Pancreas (tissue), 10 donors: ENCODE measurements at regions not wholly inside any gene's neighbourhood (a gene's known extent, or its start where the extent isn't known, plus 50 kb on each side); places are given as distances from the start of the nearest gene placed in this dataset.

Experiments used
- ATAC-seq, 4 donors: fragments of 200-7000 bp; cut with Tn5 transposase; one replicate each; pipeline versions ENCODE4 v1.8.0 to v1.9.1; 2020; ENCODE audit warnings: mild to moderate bottlenecking in 4 of 4, moderate library complexity in 4 of 4
- DNase-seq, 6 donors: peaks; one replicate each; pipeline ENCODE4 v3.0.0-alpha.2; 2020
- FAIRE-seq: peaks from 2 replicates; lab custom pipeline; 2012; peaks lifted over from hg19 to GRCh38; lab: Jason Lieb, UNC
- H3K27ac ChIP-seq, 4 donors: fragments of 200-600 bp; sonication (generic); 1 replicate in 3 of 4; 2 replicates in 1 of 4; pipeline versions ENCODE4 v1.5.0 to v1.8.0; 2020
- H3K27me3 ChIP-seq, 4 donors: fragments of 200-600 bp; one replicate each; pipeline ENCODE4 v1.8.0; 2021
- H3K36me3 ChIP-seq, 3 donors: fragments of 200-600 bp; sonication (generic) in 1 of 3; one replicate each; pipeline versions ENCODE4 v1.5.0 to v1.8.0; 2020 to 2021
- H3K4me1 ChIP-seq, 3 donors: fragments of 200-600 bp; one replicate each; pipeline ENCODE4 v1.8.0; 2021
- H3K4me3 ChIP-seq, 4 donors: fragments of 200-600 bp; sonication (generic) in 2 of 4; one replicate each; pipeline versions ENCODE4 v1.5.0 to v1.8.0; 2020 to 2021
- H3K9me3 ChIP-seq, 4 donors: fragments of 200-600 bp; one replicate each; pipeline ENCODE4 v1.8.0; 2021
- CTCF ChIP-seq, 4 donors: fragments of 200-600 bp; sonication (generic) in 3 of 4; IDR thresholded peaks; one replicate each; pipeline versions ENCODE4 v1.5.0 to v1.8.0; 2021; ENCODE audit warnings: antibody characterized with exemption in 4 of 4
- WGBS, 2 donors: extraction: QIAGEN DNeasy Blood & Tissue Kit; methylation state at CpG; one replicate each; pipeline ENCODE4 v1.1.7; 2013; 5-methylcytosine and 5-hydroxymethylcytosine counted together
- intact Hi-C, 3 donors: fragments of 100-400 bp; cut with DNase I; formaldehyde crosslinking; loops; one replicate each; pipeline versions ENCODE4 v1.11.1 to v1.14.2; 2022
- donor health status: healthy with polysubstance abuse.
- donor health status: DM: no; HTN: no; CAD: no; lungs with moderate emphysema.
- donor health status: DM: no; HTN: no; CAD: no.
- donor health status: control.
- donor health status: control.
- donor health status: Bipolar disorder and iron deficiency.
- donor health status: DM: yes; HTN: yes; CAD: no.
- donor health status: DM: no; HTN: no; CAD: no.
- donor health status: DM: no; HTN: no; CAD: no.
- donor health status: DM: yes; HTN: yes; CAD: no.

GRCh38 chr11:112523031-112523430 is 262.4 kb upstream of the PLET1 start:
- no peak for TF ChIP-seq CTCF (IDR thresholded peaks at IDR 0.05)
- no peak for DNase-seq

GRCh38 chr11:112523477-112523876 is 262.8 kb upstream of the PLET1 start:
- 30 to 38% methylated on average over 4 of the region's 4 CpGs for WGBS, 2 donors
- ATAC-seq (peak; percentile 73 to 83 (median 78)), DNase-seq (peak in 4 of 6 donors; percentile 19 to 47 (median 38)), FAIRE-seq (no peak)
- no peak for TF ChIP-seq CTCF (IDR thresholded peaks at IDR 0.05)
- Histone ChIP-seq H3K27ac (peak overlapping the region in 2 of 4 donors; percentile 47 to 54), H3K27me3 (no peaks in the 10 kb centered on the region), H3K4me1 (no peaks in the 10 kb centered on the region), H3K9me3 (no peaks in the 10 kb centered on the region), H3K36me3 (no peaks in the 10 kb centered on the region), H3K4me3 (no peak overlapping the region)
- intact Hi-C loops, result no loop called here

More at GRCh38 chr11:112523031-112523430, 262.4 kb upstream of the PLET1 start:
- H3K4me1 ChIP-seq, result no peaks in the 10 kb centered on the region
- no peaks in the 10 kb centered on the region for H3K9me3 ChIP-seq
- FAIRE-seq (no peak), ATAC-seq (no peak)
- intact Hi-C loops, result no loop called here
- no peak overlapping the region for H3K4me3 ChIP-seq
- H3K36me3 ChIP-seq, result no peaks in the 10 kb centered on the region
- H3K27me3 ChIP-seq, result no peaks in the 10 kb centered on the region
- WGBS, 2 donors, result 2 to 8% methylated on average over 1 of the region's 1 CpG
- H3K27ac ChIP-seq, result peak overlapping the region in 2 of 4 donors; percentile 36 to 47

- no peak overlapping the region for H3K4me3 ChIP-seq
- H3K4me1 ChIP-seq, result no peaks in the 10 kb centered on the region
- WGBS, 2 donors, result 45% methylated on average over 2 of the region's 2 CpGs
- ATAC-seq, result peak in 1 of 4 donors; percentile 8
- no peaks in the 10 kb centered on the region for H3K36me3 ChIP-seq
- intact Hi-C loops, result no loop called here
- DNase-seq, result no peak
- peak overlapping the region in 2 of 4 donors; percentile 47 to 54 for H3K27ac ChIP-seq
- no peaks in the 10 kb centered on the region for H3K27me3 ChIP-seq
- no peaks in the 10 kb centered on the region for H3K9me3 ChIP-seq
- no peak for FAIRE-seq
- no peak for TF ChIP-seq CTCF (IDR thresholded peaks at IDR 0.05)
These were observed 263.3 kb upstream of the PLET1 start for GRCh38 chr11:112523951-112524350.

- Histone ChIP-seq H3K27ac (peak overlapping the region in 2 of 4 donors; percentile 31 to 54), H3K9me3 (no peaks in the 10 kb centered on the region), H3K27me3 (no peaks in the 10 kb centered on the region), H3K36me3 (no peaks in the 10 kb centered on the region), H3K4me3 (no peak overlapping the region), H3K4me1 (no peaks in the 10 kb centered on the region)
- no peak for TF ChIP-seq CTCF (IDR thresholded peaks at IDR 0.05)
- DNase-seq (peak in 1 of 6 donors; percentile 20), FAIRE-seq (no peak), ATAC-seq (peak in 2 of 4 donors; percentile 13)
- intact Hi-C loops, result no loop called here
- WGBS, 2 donors, result 55 to 57% methylated on average over 4 of the region's 4 CpGs
These were observed 264.1 kb upstream of the PLET1 start for GRCh38 chr11:112524798-112525197.

GRCh38 chr11:112525270-112525669 is 264.6 kb upstream of the PLET1 start:
- no peak for TF ChIP-seq CTCF (IDR thresholded peaks at IDR 0.05)
- ATAC-seq (peak in 2 of 4 donors; percentile 31 to 37), DNase-seq (no peak), FAIRE-seq (no peak)
- H3K4me1 ChIP-seq, result no peaks in the 10 kb centered on the region
- no peaks in the 10 kb centered on the region for H3K36me3 ChIP-seq
- peak overlapping the region in 1 of 4 donors; percentile 54 for H3K27ac ChIP-seq
- intact Hi-C loops, result no loop called here
- 66 to 68% methylated on average over 5 of the region's 5 CpGs for WGBS, 2 donors
- no peak overlapping the region for H3K4me3 ChIP-seq
- no peaks in the 10 kb centered on the region for H3K27me3 ChIP-seq
- H3K9me3 ChIP-seq, result no peaks in the 10 kb centered on the region
